ENCODE measurements at regions not wholly inside any gene's neighbourhood (a gene's known extent, or its start where the extent isn't known, plus 50 kb on each side); places are given as distances from the start of the nearest gene placed in this dataset.
"Not testable (repeated sequence)": the region's sequence is repeated elsewhere in the genome, so short reads cannot be mapped to it uniquely, and the experiment has no call there.

- not testable (repeated sequence) for DNase-seq
These were observed 66.2 kb downstream of the SYT15 start for GRCh38 chr10:46645110-46645509.

DNA sequence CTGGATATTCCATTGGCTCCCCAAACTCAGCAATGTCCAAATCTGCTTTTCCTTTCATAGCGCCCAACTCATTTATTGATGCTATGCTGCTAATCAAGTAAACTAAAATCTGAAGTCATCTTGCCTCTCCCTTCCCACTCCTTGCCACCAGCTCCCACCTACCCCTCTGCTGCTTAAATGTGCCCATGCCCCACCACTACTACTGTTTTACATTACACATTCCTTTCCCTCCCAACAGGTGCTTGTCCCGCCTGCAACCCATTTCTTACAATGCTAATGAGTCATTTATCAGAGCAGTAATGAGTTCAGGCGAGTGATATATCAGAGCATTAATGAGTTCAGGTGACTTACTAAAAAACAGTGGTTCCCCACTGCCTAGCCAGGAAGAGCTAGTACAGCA is 67.2 kb downstream of the SYT15 start:
- DNase-seq, result not testable (repeated sequence)

- DNase-seq, result not testable (repeated sequence)
These were observed 72.0 kb downstream of the SYT15 start for GRCh38 chr10:46650967-46651366.

- DNase-seq, result not testable (repeated sequence)
These were observed 78.5 kb downstream of the SYT15 start for GRCh38 chr10:46657437-46657836.

- not testable (repeated sequence) for DNase-seq
These were observed 81.3 kb downstream of the SYT15 start for GRCh38 chr10:46660027-46660834.

DNA sequence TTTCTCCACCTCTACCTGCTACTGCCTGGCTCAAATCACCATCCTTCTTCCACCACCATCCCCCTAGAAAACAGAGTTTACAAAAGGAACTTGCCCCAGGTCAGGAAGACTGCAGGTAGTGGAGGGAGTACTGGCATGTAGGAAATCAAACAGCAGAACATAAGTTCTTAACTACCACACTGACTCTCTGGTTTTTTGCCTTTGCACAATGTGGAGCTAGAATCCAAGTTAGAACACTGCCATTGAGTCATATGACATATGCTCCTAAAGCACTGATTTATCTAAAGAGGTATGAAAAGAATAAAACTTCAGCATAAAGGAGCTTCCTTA is 81.9 kb downstream of the SYT15 start:
- not testable (repeated sequence) for DNase-seq

GRCh38 chr10:46665536-46665935 is 86.6 kb downstream of the SYT15 start:
- not testable (repeated sequence) for DNase-seq

DNA sequence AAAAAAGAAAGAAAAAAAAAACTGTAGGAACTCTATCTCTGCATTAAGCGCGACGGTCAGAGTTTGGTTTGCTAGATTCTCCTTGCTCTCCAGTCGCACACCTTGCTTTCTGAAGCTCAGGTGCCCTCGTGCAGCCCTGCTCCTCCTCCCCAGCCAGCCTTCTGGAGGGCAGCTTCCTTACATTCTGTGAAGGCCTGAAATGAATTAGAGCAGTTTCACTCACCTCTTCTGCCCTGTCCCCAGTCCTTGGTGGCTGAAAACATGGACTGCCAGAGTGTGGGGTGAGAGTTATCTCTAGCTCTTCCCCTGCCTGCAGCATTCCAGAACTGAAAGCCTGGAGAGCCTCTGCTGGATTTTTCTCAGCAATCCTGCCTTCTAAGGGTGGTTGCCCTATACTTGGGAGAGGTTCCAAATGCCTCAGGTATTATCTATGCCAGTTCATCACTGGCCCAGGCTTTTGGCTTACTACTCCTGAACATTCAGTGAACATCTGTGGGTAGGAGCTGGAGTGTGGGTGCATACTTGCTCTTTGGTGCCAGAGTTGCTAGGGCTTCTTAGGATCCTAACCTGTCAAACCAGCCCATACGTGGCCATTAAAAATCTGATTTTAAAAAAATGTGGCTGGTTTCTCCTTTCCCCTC is 89.5 kb downstream of the SYT15 start:
- not testable (repeated sequence) for DNase-seq

GRCh38 chr10:46677836-46678435 is 99.0 kb downstream of the SYT15 start:
- DNase-seq, result not testable (repeated sequence)

GRCh38 chr10:46691397-46691796 is 112.5 kb downstream of the SYT15 start:
- DNase-seq, result not testable (repeated sequence)

DNA sequence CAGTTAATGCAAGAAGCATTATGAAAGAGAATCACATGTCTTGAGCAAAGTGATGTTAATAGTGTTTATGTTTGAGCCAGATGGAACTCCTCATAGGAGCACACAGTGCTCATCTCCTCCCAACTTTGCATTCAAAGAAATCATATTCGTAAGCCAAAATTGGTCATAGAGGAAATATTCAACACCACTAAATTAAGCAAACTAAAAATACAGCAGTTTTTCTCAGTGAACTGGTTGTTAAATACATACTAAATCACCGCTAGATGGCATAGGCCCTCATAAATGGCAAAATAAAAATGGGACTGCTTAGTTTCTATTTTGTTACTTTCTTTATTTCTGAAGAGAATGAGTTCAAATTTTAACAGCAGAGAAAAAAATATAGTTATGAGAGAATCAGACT is 114.3 kb downstream of the SYT15 start:
- not testable (repeated sequence) for DNase-seq

- not testable (repeated sequence) for DNase-seq
These were observed 138.3 kb downstream of the SYT15 start for GRCh38 chr10:46717264-46717663.

DNA sequence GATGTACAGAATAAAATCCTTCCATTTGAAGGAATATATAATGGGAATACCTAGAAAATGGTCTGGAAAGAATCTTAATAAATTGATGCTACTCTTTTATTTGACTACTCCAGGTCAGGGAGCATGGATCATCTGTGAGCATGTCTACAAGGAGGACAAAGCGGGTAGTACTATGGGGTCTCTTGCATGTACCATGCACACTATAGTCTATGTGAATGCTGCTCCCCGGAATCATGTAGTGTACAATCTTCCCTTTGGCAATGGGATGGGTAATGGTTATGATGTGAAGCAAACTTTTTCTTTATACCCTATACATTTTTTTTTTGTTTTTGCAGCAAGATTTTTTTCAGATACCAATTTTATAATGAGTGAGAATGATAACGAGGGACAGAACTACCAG is 139.1 kb downstream of the SYT15 start:
- DNase-seq, result not testable (repeated sequence)

DNA sequence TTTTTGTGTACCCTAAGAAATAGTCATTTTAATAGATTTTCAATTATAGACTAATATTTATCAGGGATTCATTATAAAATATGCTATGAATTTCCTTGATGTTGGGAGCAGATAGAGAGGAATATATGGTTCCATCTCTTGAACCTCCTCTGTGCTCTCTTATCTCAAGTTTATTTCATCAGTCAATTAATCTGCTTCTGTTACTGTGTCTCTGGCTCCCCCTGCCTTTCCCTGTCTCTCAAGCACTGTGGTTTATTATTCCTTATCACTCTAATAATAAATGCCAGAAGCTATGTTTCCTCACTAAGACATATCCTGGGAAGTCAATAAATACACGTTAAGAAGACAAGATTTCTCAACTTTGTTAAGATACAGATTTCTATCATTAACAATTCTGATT is 141.5 kb downstream of the SYT15 start:
- not testable (repeated sequence) for DNase-seq

DNA sequence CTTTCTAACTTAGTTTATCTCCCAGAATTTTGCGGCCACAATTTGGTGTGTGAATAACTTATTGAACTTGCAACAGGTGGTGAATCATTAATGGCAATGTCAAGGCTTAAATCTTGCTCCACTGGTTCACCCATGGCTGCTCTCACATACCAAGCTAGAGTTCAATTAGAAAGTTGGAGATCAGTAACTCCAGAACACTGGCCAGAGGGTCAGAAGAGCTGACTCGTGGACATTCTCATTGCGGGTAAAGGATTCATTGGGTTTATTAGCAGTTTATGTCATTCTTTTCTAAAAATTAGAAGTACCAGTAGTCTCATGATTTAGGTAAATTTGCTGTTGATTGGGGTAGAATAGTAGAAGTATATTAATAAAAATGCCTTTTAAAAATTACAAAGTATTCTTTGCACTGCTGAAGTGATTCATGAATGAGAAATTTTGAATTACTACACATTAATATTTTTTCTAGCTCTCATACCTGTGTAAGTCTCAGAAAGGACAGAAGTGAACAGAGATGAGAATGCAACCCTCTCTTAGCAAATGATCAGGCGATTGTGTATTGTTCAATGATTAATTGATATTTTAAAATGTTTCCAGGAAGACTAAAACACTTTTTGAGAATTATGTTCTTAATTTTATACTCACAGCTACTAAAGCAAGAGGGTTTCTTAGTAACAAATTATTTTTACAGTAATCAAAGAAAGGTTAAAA is 142.0 kb downstream of the SYT15 start:
- DNase-seq, result not testable (repeated sequence)

- DNase-seq, result not testable (repeated sequence)
These were observed 145.3 kb downstream of the SYT15 start for GRCh38 chr10:46724258-46724657.

DNA sequence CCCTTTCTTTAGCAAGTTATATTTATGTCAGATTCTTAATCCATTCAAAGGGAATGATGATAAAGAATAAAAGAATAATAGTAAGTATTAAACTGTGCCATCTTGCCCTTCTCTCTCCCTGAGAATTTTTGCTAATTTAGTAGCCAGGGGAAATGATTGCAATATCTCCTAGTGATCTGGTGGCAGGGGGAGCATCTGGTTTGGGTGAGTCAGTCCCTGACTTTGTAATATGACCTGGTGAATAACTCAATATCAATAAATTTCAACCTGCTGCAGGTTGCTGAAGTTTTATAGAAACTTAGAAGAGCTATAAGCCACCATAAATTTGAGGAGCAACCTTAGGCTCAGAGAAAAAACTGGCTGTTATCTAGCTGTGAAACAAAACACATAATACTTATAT is 149.4 kb downstream of the SYT15 start:
- DNase-seq, result not testable (repeated sequence)

DNA sequence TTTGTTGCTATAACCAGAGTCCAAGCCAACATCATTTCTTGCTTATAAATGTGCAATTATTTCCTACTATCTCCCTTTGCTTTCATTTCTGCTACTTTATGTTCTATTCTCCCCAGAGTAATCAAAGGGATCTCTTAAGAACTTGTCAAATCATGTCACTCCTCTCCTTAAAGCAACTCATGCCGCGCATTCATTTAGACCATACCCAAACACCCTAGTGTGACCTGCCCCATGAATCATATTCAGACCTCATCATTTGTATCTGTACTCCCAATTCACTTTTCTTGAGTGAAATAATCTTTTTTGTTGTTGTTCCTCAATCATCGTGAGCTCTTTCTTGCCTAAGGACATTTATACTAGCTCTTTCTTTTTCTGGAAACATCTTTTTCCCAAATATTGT is 151.8 kb downstream of the SYT15 start:
- not testable (repeated sequence) for DNase-seq

DNA sequence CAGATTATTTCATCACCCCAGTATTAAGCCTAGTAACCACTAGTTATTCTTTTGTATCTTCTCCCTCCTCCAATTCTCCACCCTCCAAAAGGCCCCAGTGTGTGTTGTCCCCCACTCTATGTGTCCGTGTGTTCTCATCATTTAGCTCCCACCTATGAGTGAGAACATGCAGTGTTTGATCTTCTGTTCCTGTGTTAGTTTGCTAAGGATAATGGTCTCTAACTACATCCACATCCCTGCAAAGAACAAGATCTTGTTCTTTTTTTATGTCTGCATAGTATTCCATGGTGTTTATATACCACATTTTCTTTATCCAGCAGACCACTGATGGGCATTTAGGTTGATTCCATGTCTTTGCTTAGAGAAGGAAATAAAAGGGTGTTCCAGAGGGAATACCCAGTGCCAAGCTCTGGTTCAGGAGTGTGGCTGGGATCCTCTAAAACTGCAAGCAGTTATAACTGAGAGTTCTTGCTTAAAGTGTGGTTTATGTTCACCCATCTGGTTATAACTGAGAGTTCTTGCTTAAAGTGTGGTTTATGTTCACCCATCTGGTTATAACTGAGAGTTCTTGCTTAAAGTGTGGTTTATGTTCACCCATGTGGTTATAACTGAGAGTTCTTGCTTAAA is 154.8 kb downstream of the SYT15 start:
- DNase-seq, result not testable (repeated sequence)

- not testable (repeated sequence) for DNase-seq
These were observed 155.3 kb downstream of the SYT15 start for GRCh38 chr10:46734262-46734642.

DNA sequence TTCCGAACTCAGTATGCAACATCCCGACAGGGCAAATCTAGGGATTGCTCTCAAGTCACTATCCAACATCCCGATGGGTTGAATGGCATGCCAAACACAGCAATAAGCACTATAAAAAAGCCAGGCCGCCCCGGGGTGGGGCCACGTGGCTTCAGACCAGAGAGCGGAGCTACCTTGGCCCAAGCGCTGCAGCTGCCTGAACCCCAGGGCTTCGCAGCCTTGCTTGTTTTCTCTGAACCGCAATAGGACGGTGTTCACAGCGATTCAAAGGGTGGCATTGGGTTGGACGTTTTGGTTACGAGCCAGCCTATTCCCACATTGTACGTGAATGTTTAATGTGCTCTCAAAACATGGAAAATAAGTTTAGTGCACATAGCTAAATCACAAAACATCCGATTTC is 161.0 kb downstream of the SYT15 start:
- DNase-seq, result not testable (repeated sequence)

DNA sequence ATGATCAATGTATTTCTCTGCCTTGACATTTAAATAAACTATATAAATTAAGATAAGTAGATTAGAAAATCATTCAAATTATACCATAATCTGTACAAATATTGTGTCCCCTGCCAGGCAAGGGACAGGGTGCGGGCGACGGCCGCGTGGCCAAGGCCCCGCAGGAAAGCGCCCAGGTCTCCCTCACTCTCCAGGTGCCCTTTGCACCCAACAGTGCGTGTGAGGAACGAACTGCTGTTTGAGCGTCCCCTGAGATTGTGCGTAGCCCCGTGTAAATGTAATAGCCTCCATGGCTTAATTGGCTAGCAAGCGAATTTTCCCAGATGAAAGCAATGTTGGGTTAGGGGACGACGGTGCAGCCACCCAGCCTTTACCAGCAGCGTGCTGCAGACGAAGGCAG is 161.4 kb downstream of the SYT15 start:
- not testable (repeated sequence) for DNase-seq

DNA sequence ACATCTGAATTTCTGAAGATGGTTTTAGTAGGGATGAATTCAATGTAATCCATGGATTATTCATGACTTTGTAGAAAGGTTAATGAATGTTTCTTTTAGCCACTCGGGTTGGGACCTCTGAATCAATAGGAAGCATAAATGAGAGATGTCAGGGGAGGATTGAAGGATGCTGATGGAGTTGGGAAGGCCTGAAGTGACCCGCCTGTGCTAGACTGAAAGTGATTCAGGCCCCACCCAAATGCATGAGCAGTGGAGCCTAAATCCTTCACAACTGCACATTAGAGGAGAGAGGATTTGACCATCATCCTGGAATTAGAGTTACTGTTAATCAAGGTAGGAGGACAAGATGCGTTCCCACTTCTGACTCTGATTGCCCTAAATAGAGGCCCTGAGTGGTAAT is 162.2 kb upstream of the PTPN20 start:
- DNase-seq, result not testable (repeated sequence)
